Lower leg skin (tissue), 3 donors: ENCODE measurements at regions not wholly inside any gene's neighbourhood (a gene's known extent, or its start where the extent isn't known, plus 50 kb on each side); places are given as distances from the start of the nearest gene placed in this dataset.
"Not testable (repeated sequence)": the region's sequence is repeated elsewhere in the genome, so short reads cannot be mapped to it uniquely, and the experiment has no call there.

Experiments used
- CTCF ChIP-seq, 3 donors: fragments of 450-650 bp; IDR thresholded peaks; one replicate each; pipeline ENCODE4 v1.5.1; 2016; ENCODE audit warnings: antibody characterized with exemption in 3 of 3, mild to moderate bottlenecking in 3 of 3, moderate library complexity in 2 of 3
- POLR2A ChIP-seq, 2 donors: fragments of 450-650 bp; IDR thresholded peaks; one replicate each; pipeline ENCODE4 v1.6.1; 2016 to 2017; ENCODE audit warnings: antibody characterized with exemption in 2 of 2, mild to moderate bottlenecking in 1 of 2, moderate library complexity in 1 of 2

- TF ChIP-seq CTCF, POLR2A (IDR thresholded peaks at IDR 0.05): not testable (repeated sequence)
These were observed 620.3 kb downstream of the ZWINT start for GRCh38 chr10:55740767-55741166.
